ENCODE measurements at regions not wholly inside any gene's neighbourhood (a gene's known extent, or its start where the extent isn't known, plus 50 kb on each side); places are given as distances from the start of the nearest gene placed in this dataset.
A peak's percentile ranks its signal among the peaks of the same experiment; 100 is the strongest.

- TF ChIP-seq, protein P1, sequence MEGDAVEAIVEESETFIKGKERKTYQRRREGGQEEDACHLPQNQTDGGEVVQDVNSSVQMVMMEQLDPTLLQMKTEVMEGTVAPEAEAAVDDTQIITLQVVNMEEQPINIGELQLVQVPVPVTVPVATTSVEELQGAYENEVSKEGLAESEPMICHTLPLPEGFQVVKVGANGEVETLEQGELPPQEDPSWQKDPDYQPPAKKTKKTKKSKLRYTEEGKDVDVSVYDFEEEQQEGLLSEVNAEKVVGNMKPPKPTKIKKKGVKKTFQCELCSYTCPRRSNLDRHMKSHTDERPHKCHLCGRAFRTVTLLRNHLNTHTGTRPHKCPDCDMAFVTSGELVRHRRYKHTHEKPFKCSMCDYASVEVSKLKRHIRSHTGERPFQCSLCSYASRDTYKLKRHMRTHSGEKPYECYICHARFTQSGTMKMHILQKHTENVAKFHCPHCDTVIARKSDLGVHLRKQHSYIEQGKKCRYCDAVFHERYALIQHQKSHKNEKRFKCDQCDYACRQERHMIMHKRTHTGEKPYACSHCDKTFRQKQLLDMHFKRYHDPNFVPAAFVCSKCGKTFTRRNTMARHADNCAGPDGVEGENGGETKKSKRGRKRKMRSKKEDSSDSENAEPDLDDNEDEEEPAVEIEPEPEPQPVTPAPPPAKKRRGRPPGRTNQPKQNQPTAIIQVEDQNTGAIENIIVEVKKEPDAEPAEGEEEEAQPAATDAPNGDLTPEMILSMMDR (IDR thresholded peaks at IDR 0.05; ENCODE audit: low read depth, low read length): no peak
- H3K27me3 ChIP-seq: no peaks in the 10 kb centered on the region
- no peaks in the 10 kb centered on the region for H3K36me3 ChIP-seq
- no peak for DNase-seq (ENCODE audit: low read depth in 1 of 2, low spot score in 1 of 2)
- no peaks in the 10 kb centered on the region for H3K9me3 ChIP-seq (ENCODE audit: low read depth)
- no peak overlapping the region for H3K4me3 ChIP-seq
- H3K4me1 ChIP-seq (ENCODE audit: low read depth): no peaks in the 10 kb centered on the region
- H3K27ac ChIP-seq: no peak overlapping the region
Measured at GRCh38 chr10:29925771-29926692, 133.4 kb downstream of the JCAD start.

DNA sequence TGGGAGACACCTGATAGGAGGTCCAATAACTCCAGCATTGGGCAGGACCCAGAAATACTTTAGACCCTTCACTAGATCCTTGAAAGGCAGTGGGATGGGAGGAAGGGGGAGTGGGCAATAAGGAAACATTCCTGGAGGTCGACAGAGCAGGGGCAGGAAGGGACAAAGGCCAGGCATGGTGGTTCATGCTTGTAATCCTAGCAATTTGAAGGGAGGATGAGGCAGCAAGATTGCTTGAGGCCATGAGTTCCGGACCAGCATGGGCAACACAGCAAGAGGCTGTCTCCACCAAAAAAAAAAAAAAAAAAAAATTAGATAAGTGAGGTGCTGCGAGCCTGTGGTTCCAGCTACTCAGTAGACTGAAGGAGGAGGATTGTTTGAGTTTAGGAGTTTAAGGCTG, 134.9 kb downstream of the JCAD start:
- TF ChIP-seq, protein P1 (IDR thresholded peaks at IDR 0.05; ENCODE audit: low read depth, low read length): no peak
- Histone ChIP-seq H3K27me3 (peaks cover under 1% of the 10 kb centered on the region), H3K27ac (no peak overlapping the region), H3K4me3 (no peak overlapping the region), H3K4me1 (ENCODE audit: low read depth) (no peaks in the 10 kb centered on the region), H3K36me3 (no peaks in the 10 kb centered on the region), H3K9me3 (ENCODE audit: low read depth) (no peaks in the 10 kb centered on the region)
- no peak for DNase-seq (ENCODE audit: low read depth in 1 of 2, low spot score in 1 of 2)

- TF ChIP-seq, protein P1 (IDR thresholded peaks at IDR 0.05; ENCODE audit: low read depth, low read length): no peak
- H3K27ac ChIP-seq: no peak overlapping the region
Measured at GRCh38 chr10:29923416-29923965, 135.9 kb downstream of the JCAD start.

GRCh38 chr10:29922892-29923291, 136.5 kb downstream of the JCAD start:
- no peak overlapping the region for H3K27ac ChIP-seq
- no peaks in the 10 kb centered on the region for H3K36me3 ChIP-seq
- no peaks in the 10 kb centered on the region for H3K9me3 ChIP-seq (ENCODE audit: low read depth)
- H3K27me3 ChIP-seq: peaks cover 3% of the 10 kb centered on the region
- DNase-seq (ENCODE audit: low read depth in 1 of 2, low spot score in 1 of 2): peak in 1 of 2 donors; percentile 11
- TF ChIP-seq, protein P1 (IDR thresholded peaks at IDR 0.05; ENCODE audit: low read depth, low read length): no peak
- no peaks in the 10 kb centered on the region for H3K4me1 ChIP-seq (ENCODE audit: low read depth)
- no peak overlapping the region for H3K4me3 ChIP-seq

More at GRCh38 chr10:29923416-29923965, 135.9 kb downstream of the JCAD start:
- H3K4me1 ChIP-seq (ENCODE audit: low read depth): no peaks in the 10 kb centered on the region
- no peaks in the 10 kb centered on the region for H3K36me3 ChIP-seq
- H3K27me3 ChIP-seq: peaks cover 3% of the 10 kb centered on the region
- no peaks in the 10 kb centered on the region for H3K9me3 ChIP-seq (ENCODE audit: low read depth)
- H3K4me3 ChIP-seq: no peak overlapping the region
- DNase-seq (ENCODE audit: low read depth in 1 of 2, low spot score in 1 of 2): no peak

DNA sequence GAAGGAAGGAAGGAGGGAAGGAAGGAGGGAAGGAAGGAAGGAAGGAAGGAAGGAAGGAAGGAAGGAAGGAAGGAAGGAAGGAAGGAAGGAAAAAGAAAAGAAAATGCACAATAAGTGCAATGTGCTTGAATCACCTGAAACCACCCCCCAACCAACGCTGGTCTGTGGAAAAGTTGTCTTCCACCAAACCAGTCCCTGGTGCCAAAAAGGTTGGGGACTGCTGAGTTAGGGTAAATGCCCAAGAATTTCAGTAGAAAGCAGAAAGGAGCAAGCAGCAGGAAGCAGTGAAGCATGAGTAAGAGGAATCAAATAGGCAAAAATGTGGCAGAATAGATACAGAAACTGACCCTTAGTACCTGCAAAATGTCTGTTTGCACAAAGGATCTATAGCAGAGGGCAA, 137.2 kb downstream of the JCAD start:
- Histone ChIP-seq H3K27ac (no peak overlapping the region), H3K36me3 (no peaks in the 10 kb centered on the region), H3K27me3 (peaks cover 3% of the 10 kb centered on the region), H3K9me3 (ENCODE audit: low read depth) (no peaks in the 10 kb centered on the region), H3K4me1 (ENCODE audit: low read depth) (no peaks in the 10 kb centered on the region), H3K4me3 (no peak overlapping the region)
- DNase-seq (ENCODE audit: low read depth in 1 of 2, low spot score in 1 of 2): no peak
- TF ChIP-seq, protein P1 (IDR thresholded peaks at IDR 0.05; ENCODE audit: low read depth, low read length): no peak

Measured in cardiac muscle cell (in vitro differentiated cells and primary cell).